ENCODE measurements at regions not wholly inside any gene's neighbourhood (a gene's known extent, or its start where the extent isn't known, plus 50 kb on each side); places are given as distances from the start of the nearest gene placed in this dataset.
"Not testable (repeated sequence)": the region's sequence is repeated elsewhere in the genome, so short reads cannot be mapped to it uniquely, and the experiment has no call there.

DNA sequence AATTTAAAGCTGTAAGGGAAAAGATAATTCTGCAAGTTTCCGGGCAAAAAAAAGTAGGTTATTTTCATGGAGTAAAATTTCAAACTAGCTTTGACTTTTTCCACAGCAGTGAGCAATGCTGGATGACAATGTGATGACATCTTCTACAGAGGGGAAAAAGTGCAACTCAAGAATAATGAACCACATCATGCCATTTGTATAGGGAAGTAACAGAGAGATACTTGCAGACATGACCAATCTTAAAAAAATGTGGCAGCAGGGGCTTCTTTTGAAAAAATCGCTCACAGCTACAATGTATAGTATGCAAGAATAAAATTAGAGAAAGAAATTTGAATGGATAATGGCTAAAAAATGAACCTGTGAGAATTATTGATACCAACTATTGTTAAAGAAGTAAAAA is 115.5 kb downstream of the DHRS2 start:
- DNase-seq (ENCODE audit: low read depth in 2 of 2), result no peak

DNA sequence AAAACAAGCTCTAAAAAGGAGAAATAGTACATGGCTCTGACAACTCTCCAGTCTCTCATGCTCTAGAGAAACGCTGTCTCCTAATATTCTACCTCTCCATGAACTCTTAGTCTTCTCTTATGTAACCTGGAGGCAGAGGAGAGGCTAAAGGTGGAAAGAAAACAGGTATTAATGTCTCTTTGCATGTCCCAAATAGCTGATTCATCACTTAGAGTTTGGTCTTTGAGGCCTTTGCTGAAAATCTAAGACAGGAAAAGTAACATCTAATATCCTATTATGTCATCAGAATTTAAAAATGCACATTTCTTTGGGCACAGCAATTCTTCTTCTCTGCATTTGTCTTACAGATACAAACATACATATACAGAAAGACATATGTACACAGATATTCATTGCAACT is 127.2 kb downstream of the DHRS2 start:
- no peak for DNase-seq (ENCODE audit: low read depth in 2 of 2)

DNA sequence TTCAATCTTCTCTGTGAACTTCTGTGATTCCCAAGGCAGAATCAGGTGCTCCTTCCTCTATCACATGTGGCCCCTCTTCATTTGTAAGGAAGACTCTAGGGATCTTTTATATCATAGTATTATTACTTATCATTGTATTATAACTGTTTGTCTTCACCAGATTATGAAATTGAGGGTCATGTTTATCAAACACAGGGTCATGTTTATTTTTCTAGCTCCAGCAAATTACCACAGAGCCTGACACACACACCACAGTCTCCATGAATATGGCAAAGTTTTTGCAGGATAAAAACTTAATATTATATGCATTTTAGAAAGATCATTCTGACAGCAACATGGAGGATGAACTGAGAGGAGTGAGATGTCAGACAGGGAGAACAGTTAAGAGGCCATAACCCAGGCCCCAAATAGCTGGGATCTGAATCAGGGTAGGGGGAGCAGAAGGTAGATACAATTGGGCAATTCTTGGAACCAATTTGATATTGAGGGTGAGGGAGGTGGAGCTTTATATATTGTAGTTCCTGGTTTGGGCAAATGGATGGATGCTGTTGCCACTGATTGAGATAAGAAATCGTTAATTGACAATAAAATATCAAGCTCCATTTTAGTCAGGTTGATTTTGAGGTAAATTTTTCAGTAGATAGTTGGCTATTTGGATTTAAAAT is 130.7 kb downstream of the DHRS2 start:
- DNase-seq (ENCODE audit: low read depth in 2 of 2), result no peak

DNA sequence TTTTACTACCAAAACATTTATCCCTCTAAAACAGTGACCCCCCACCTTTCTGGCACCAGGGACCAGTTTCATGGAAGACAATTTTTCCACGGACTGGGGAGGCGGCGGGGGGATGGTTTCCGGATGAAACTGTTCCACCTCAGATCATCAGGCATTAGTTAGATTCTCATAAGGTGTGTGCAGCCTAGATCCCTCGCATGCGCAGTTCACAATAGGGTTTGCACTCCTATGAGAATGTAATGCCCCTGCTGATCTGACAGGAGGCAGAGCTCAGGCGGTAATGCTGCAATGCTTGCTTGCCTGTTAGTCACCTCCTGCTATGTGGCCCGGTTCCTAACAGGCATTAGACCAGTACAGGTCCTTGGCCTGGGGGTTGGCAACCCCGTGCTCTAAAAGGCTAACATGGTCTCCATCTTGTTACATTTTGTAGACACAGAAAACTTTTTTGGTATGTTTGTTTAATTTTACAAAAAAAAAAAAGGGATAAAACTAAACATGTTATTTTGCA is 133.1 kb downstream of the DHRS2 start:
- DNase-seq (ENCODE audit: low read depth in 2 of 2), result not testable (repeated sequence)

DNA sequence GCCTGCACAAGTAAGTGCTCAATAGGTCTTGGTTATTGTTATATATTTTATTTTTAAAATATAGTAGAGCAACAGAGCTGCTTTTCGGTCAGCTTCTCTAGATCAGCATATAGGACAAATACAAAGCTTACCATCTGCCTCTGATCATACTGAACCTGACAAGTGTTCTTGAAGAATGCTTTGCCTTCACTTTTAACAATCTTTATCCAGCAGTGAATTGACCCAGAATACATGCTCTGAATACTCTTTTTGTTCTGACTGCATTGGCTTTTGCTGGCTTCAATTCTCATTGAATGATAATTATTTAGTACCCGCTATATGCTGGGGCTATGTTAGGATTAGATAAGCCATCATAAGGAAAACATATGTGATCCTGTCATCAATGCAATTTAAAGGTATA is 137.8 kb downstream of the DHRS2 start:
- no peak for DNase-seq (ENCODE audit: low read depth in 2 of 2)

DNA sequence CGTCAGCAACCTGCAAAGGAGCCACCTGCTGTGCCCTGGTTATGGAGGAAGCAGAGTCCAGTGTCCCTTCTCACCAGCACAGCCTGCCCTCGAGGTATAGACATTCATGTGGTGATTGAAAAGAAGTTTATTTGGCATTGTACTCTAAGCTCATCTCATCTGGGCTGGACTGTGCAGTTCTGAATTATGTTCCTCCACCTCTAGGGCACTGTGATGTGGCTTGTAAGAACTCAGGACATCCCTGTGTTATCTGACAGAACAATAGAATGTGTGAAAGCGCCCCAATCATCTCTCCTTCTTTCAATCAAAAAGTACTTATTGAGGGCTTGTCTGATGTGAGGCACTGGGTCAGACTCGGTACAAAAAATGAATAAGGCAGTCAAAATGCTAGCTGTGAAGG is 140.1 kb downstream of the DHRS2 start:
- no peak for DNase-seq (ENCODE audit: low read depth in 2 of 2)

DNA sequence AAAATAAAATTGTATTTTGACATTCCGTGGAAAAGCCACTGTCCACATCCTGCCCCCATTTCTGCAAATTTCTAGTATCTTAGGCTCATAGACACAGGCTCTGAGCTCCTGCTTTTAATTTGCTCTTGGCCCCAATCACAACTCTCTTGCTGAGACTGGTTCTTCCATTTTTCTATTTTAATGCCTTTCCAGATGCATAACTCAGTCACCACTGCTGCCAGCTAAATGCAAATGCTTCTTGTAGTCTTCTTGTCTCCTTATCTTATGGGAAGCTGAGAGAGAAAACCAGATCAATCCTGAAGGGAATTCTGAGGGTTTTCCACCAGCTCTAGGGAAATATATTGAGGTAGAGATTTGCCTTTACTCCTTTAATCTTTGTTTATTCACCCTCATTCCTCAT is 149.0 kb downstream of the DHRS2 start:
- DNase-seq (ENCODE audit: low read depth in 2 of 2), result no peak

DNA sequence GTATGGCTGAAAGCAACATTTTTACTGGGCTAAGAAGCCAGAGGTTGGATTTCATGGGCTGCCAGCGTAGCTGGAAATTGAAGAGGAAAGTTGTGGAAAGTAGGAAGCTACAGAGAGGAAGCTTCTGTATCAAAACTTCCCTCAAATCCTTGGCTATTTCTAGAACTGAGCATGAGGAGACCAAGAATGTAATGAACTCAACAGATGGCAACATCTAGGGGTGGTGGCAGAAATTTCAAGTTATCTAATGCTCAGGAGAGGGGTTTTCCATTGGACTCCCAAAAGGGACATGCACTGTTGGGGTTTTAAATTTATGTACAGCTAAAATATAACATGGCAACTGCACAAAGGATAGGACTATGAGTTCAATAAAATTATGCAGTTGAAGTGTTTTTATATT is 151.3 kb downstream of the DHRS2 start:
- DNase-seq (ENCODE audit: low read depth in 2 of 2), result no peak

DNA sequence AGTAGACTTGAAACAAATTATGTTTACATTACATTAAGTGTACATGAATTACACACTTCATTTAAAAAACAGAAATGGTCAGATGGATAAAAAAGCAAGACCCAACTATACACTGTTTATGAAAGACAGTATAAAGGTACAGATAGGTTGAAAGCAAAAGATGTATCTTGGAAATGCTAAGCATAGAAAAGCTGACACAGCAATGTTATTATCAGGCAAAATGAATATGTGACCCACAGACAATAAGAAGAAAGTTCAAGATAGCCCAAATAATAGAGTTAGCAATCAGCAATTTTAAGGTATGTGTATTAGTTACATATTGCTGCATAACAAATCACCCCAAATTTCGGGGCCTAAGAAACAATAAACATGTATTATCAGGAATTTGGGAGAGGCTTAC is 153.5 kb downstream of the DHRS2 start:
- no peak for DNase-seq (ENCODE audit: low read depth in 2 of 2)

DNA sequence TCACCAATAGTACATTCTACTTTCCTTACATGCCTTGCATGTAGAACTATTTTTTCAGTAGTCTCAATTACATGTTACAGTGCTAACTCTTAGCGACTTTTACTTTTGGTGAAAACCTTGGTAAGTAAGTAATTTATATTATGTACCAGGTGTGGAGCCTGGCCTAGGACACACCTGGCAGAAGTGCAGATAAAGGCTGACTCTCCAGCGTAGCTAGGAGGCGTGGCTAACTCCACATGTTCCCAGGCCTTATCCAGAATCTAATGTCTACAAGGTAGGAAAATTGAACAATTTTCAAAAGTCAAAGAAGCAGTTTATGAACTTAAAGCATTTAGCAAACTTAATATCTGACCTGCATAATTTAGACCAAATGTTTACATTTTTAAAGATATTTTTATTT is 157.4 kb downstream of the DHRS2 start:
- DNase-seq (ENCODE audit: low read depth in 2 of 2), result no peak

DNA sequence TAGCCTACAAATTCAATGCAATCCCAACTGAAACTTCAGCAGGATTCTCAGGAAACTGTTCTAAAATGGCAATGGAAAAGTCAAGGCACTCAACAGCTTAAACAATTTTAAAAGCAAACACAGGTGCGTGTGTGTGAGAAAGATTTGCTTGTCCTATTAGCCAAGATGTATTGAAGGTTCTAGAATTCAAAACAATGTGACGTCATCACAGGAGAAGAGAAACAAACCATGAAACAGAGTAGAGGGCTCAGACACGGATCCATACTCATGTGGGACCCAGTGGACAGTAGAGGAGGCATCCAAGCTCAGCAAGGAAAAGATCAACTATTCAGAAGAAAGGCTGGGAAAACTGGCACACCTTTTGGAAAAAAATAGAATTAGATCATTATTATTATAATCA is 152.8 kb upstream of the DHRS4 start:
- no peak for DNase-seq (ENCODE audit: low read depth in 2 of 2)

DNA sequence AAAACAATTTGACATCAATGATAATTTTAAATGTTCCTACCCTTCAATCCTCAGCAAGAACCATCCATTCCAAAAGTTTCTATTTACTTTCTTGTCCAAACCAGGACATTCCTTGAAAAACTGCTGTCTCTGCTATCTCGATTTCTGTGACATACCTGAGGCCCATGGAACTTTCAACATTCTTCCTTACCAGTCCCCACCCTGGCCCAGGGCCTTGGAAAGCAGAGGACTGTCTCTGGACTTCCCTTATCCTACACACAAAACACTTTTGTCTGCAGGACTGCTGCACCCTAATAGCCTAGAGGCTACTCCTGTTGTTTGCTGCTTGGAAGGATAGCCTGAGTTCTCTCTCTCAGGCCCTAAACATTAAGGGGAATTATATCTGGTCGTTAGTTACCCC is 151.8 kb upstream of the DHRS4 start:
- DNase-seq (ENCODE audit: low read depth in 2 of 2), result no peak

DNA sequence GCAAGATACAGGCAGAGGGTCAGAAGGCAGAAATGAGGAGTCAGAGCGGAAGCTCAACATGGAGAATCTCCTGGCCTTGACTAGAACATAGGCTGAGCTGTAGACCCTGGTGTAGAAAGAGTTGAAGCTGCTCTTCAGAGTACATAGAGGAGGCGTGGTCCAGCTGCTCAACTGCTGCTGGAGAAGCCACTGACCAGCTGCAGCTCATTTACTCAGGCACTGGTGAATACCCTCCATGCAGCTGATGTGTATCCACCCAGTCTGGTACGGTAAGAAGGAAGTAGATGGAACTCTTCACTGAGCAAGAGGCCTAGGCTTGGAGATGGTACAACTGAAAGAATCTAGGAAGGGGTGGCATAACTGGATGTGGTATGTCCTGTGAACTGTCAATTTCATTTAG is 148.8 kb upstream of the DHRS4 start:
- no peak for DNase-seq (ENCODE audit: low read depth in 2 of 2)

DNA sequence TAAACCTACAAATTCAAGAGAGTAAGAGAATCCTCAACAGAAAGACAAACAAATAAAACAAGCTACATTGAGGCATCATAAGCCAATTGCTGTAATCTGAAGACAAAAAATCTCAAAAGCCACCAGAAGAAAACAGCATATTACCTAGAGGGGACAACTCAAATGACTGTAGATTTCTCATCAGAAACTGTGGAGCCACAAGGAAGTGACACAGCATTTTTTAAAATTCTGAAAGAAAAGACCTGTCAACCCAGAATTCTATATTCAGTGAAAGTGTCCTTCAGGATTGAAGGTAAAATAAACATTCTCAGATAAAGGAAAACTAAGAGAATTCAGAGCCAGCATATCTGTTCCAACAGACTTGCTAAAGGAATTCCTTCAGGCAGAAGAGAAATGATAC is 147.8 kb upstream of the DHRS4 start:
- DNase-seq (ENCODE audit: low read depth in 2 of 2), result no peak

DNA sequence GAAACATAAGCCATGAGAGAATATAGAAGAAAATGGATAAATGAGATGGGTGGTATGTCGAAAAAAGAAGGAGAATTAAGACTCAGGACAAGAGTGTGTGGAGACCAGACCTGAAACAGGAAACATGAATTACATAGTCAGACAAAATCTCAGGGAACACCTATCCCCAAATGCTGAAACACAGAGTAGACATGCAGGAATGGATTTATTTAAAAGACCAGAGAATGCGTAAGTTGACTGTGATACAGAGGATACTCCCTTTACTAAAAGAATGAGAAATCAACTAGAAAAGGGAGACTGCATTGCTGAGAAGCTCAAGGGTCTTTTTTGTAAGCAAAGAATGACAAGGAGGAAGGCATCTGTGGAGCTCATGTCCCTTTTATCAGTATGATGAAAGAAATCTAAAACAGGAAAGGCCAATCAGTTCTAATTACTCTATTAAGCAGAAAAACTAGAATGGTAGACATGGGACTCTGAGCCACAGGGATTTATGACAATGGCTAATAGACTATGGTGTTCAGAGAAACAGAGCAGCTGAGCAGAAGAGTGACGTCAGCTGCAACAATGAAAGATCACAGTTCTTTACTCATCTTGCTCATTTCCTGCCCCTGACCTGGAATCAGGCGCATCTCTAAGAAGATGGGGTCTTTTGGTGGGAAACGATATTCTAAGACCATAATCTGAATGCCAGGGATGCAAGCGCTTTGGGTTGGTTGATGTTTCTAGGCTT is 138.9 kb upstream of the DHRS4 start:
- DNase-seq (ENCODE audit: low read depth in 2 of 2), result no peak

DNA sequence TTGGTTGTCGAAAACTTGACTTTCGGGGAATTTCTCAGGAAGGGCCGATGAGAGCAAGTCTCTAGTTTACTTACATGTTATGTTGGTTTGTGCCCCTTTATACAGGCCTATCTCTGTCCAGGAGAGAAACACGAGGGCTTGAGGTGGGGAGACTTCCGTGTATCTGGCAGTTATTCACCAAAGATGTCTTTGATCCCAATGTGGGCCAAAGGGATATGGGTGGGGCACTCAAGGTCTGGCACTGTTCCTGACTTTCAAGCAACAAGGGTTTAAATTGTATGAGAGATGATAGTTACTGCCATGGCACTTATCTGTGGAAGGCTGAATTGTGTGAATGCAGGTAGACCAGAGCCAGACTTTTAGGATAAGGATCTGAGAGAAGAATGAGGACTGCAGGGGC is 137.2 kb upstream of the DHRS4 start:
- no peak for DNase-seq (ENCODE audit: low read depth in 2 of 2)

DNA sequence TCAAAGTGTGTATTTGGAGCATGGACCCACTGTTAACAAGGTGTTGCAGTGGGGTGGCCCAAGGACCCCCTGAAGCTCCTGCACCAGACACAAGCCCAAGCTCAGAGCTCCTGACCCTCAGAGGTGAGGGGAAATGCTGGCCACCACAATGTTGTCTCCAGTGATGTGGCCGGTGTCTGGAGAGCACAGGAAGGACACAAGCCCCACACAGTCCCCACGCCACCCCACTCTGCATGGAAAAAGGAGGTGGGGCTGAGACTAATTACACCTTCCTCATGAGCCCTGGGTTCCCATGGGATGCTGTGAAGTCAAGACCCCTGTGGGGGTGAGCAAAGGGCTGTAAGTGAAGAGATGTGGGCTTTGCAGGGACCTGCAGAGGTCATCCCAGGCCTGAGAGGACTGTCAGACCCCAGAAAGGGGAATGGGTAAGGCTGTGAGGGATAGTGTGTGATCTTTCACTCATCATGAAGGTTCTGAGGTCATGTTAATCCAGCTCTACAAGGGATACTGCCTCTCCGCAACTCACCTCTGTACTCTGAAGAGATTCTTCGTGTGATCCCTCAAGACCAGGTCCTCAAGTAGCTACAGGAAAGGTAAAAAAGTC is 136.3 kb upstream of the DHRS4 start:
- DNase-seq (ENCODE audit: low read depth in 2 of 2), result no peak

DNA sequence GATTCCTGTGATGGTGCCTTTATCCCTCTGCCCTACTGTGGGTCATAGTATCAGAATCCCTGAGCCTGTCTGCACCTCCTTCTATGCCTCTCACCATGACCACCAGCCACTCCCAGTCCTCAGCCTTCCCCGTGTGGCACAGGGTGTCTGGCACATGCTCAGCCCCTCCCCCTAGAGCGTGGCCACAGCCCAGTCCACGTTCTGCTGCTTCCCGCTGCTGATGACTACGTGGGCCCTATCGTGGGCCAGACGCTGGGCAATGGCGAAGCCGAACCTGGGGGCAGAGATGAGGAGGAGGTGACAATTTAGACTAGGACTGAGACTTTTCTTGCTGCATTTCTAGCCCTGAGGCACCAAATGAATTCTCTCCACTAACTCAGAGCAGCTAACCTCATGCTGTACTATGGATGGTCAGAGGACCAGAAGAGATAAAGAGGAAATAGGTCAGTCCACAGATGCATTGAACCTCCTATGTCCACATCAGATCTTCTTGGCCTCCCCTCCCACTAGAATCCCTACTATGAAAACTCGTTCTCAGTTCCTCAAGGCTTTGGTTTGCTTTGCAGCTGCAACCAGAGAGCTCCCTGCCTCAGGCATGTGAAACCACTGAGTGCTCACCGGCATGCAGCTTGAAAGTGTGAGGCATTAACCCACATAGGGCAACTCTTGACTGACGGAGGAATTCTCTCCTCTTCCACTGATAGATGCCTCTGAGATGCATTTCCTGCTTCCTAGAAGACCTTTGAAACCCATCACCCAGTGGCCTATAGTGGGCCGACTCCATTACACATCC is 126.3 kb upstream of the DHRS4 start:
- DNase-seq (ENCODE audit: low read depth in 2 of 2), result no peak

DNA sequence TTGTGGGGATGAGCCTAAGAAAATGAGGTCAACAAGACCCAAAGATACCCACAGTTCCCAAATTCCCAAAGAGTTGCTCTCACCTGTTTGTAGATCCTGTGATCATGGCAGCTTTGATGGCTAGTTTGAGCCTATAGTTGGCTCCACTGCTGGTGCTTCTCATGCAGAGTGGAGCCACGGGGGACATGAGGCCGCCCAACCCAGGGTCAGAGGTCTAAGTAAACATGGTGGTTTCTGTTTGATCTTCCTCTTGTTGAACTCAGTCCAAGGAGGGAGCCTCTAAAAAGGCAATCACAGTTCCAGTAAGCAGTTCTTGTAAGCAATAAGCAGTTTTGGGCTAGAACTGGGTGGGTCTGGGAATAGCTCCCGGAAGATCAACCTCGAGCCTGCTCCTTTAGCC is 125.6 kb upstream of the DHRS4 start:
- no peak for DNase-seq (ENCODE audit: low read depth in 2 of 2)

DNA sequence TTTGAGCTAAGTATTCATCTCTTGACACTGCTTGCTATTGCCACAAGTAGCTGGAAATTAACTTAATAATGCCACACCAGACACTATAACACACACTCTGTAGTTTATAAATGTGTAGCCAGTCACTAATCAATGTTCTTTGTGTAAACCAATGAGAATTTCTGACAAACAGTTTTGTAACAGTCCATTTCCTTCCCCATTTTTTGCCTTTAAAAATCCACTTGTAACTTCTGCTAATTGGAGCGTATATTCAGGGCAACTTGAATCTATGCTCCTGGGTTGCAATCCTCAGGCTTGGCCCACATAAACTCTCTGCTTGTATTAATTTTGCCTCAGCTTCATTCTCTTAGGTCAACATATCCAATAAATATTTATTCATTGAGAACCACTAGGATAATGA is 125.0 kb upstream of the DHRS4 start:
- no peak for DNase-seq (ENCODE audit: low read depth in 2 of 2)

DNA sequence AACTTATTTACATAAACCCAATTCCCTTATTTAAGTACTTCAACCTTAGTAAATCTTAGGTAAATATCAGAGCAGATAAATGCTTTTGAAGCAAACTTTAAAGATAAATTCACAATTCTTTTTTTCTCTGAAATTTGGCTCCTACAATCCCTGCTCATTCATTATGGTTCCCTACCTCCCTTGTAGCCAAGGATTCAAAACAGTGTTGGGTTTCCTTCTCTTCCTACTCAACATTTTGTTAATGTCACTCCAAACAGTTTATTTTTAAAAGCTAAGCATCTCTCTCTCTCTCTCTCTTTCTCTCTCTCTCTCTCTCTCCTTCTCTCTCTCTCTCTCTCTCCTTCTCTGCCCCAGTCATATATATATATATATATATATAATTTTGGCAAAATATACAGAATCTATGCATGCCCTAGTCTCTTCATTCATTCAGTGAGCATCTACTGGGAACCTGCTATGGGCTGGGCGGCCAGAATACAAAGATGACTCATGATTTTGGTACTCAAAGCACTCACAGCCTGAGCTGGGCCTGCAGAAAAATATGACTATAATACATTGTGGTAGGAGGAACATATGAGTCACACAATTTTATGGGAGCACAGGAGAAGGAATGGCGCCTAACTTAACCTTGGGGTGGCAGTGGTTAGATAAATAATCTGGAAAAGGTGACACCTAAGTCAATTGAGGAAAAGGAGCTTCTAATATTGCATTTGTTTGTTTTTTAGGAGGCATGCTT is 123.7 kb upstream of the DHRS4 start:
- DNase-seq (ENCODE audit: low read depth in 2 of 2), result no peak

DNA sequence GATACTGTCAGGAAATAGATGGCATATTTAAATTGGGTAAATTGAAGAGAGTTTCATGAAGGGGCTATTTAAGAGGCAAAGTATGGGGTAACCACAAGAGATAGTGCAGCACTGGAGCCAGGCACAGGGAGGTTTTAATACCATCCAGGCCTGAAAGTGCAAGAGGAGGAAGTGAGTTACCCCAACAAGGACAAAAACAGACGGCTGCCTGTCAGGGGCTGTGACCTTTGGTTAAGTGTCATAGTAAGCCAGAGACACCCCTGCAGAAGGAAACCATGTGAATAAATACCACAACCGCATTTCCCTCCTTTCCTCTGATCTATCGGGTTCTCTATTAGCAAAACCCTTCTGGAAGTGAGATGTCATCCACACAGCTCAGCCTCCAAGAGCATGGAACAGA is 122.0 kb upstream of the DHRS4 start:
- no peak for DNase-seq (ENCODE audit: low read depth in 2 of 2)
